ENCODE measurements at regions not wholly inside any gene's neighbourhood (a gene's known extent, or its start where the extent isn't known, plus 50 kb on each side); places are given as distances from the start of the nearest gene placed in this dataset.

- TF ChIP-seq ZNF223 (tag by site-specific recombination; IDR thresholded peaks at IDR 0.05), result no peak
- no peak for TF ChIP-seq CTCF (tag by site-specific recombination; IDR thresholded peaks at IDR 0.05)
- no peak for TF ChIP-seq MYNN (tag by site-specific recombination; IDR thresholded peaks at IDR 0.05; ENCODE audit: borderline replicate concordance)
- no peak for TF ChIP-seq ZNF362 (tag by site-specific recombination; IDR thresholded peaks at IDR 0.05)
- TF ChIP-seq HOXA7 (CRISPR knock-in tag; IDR thresholded peaks at IDR 0.05; ENCODE audit: borderline replicate concordance), result no peak
These were observed 313.1 kb upstream of the PIK3R1 start for GRCh38 chr5:67902497-67902830.

Data from HEK293 (cell line).